ENCODE measurements at regions not wholly inside any gene's neighbourhood (a gene's known extent, or its start where the extent isn't known, plus 50 kb on each side); places are given as distances from the start of the nearest gene placed in this dataset.

DNA sequence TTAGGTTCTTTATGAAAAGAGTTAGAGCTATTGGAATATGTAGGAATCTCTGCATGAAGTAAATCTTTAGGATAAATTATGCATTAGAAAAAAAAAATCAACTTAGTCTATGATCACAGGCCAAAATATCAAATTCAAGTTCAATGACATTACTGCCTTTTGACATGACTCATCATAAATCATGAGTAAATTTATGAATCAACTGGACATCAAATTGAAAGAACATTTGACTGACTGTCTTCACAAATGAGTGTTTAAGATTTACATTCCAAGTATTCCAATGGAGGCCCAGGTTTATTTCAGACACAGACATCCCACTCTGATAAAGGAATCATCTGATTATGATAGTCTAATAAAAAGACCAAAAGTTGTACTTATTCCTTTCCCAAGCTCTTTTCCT, 192.8 kb upstream of the TTC14 start:
- Histone ChIP-seq H3K4me1 (ENCODE audit: control insufficient read depth in 1 of 2, insufficient read depth in 2 of 2, low read length in 2 of 2) (no peaks in the 10 kb centered on the region), H2AFZ (ENCODE audit: insufficient read depth, low read length, poor library complexity) (no peak overlapping the region), H3K4me2 (ENCODE audit: low read length) (no peak overlapping the region), H4K12ac (ENCODE audit: low read depth, low read length) (no peak overlapping the region), H3K23ac (ENCODE audit: low read length) (no peak overlapping the region), H3K9ac (ENCODE audit: low read length) (no peak overlapping the region), H3K79me1 (ENCODE audit: low read length) (no peaks in the 10 kb centered on the region), H3K9me3 (ENCODE audit: insufficient read depth, low read depth, low read length) (no peaks in the 10 kb centered on the region), H4K8ac (ENCODE audit: low read depth, low read length) (no peak overlapping the region), H3K4ac (ENCODE audit: low read depth, low read length) (no peak overlapping the region), H3K18ac (ENCODE audit: low read length) (no peak overlapping the region), H2BK5ac (ENCODE audit: low read depth, low read length, poor library complexity) (no peak overlapping the region), H2BK120ac (ENCODE audit: insufficient read depth, low read length, poor library complexity) (no peak overlapping the region), H3K14ac (ENCODE audit: low read length) (no peak overlapping the region), H2AK5ac (ENCODE audit: low read length) (no peak overlapping the region), H3K4me3 (ENCODE audit: low read depth, low read length) (no peak overlapping the region), H3K36me3 (ENCODE audit: control insufficient read depth in 1 of 2, insufficient read depth in 2 of 2, low read length in 2 of 2) (no peaks in the 10 kb centered on the region), H4K91ac (ENCODE audit: low read depth, low read length) (no peak overlapping the region), H3K27me3 (ENCODE audit: insufficient read depth, low read length) (no peaks in the 10 kb centered on the region), H3K79me2 (ENCODE audit: control insufficient read depth, insufficient read depth, low read length, poor library complexity) (no peaks in the 10 kb centered on the region), H3K27ac (ENCODE audit: low read depth, low read length) (no peak overlapping the region), H2BK12ac (ENCODE audit: low read length) (no peak overlapping the region)
- no peak for DNase-seq

DNA sequence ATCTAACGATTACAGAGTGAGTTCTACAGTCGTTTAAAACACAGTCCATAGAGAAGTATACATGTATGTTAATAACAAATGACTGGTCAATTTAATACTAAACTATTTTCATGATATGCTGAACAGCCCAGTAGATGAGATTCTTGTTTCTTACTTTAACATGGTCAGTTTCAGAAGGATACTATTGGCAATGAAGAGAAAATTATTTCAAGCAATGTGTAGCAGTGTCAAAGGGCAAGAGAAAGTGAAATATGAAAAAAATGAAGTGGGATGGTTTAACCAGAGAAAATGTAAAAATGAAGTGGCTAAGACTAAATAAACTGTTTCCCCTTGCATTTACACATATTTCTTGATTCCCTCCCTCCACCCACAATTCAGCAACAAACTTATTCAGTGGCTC, 192.1 kb upstream of the TTC14 start:
- Histone ChIP-seq H3K14ac (ENCODE audit: low read length) (no peak overlapping the region), H4K91ac (ENCODE audit: low read depth, low read length) (no peak overlapping the region), H3K23ac (ENCODE audit: low read length) (no peak overlapping the region), H3K4me1 (ENCODE audit: control insufficient read depth in 1 of 2, insufficient read depth in 2 of 2, low read length in 2 of 2) (no peaks in the 10 kb centered on the region), H3K4ac (ENCODE audit: low read depth, low read length) (no peak overlapping the region), H2BK5ac (ENCODE audit: low read depth, low read length, poor library complexity) (no peak overlapping the region), H3K4me3 (ENCODE audit: low read depth, low read length) (no peak overlapping the region), H3K18ac (ENCODE audit: low read length) (no peak overlapping the region), H3K79me1 (ENCODE audit: low read length) (no peaks in the 10 kb centered on the region), H3K27me3 (ENCODE audit: insufficient read depth, low read length) (no peaks in the 10 kb centered on the region), H3K36me3 (ENCODE audit: control insufficient read depth in 1 of 2, insufficient read depth in 2 of 2, low read length in 2 of 2) (no peaks in the 10 kb centered on the region), H4K8ac (ENCODE audit: low read depth, low read length) (no peak overlapping the region), H3K27ac (ENCODE audit: low read depth, low read length) (no peak overlapping the region), H2BK120ac (ENCODE audit: insufficient read depth, low read length, poor library complexity) (no peak overlapping the region), H3K9ac (ENCODE audit: low read length) (no peak overlapping the region), H2AFZ (ENCODE audit: insufficient read depth, low read length, poor library complexity) (no peak overlapping the region), H3K79me2 (ENCODE audit: control insufficient read depth, insufficient read depth, low read length, poor library complexity) (no peaks in the 10 kb centered on the region), H4K12ac (ENCODE audit: low read depth, low read length) (no peak overlapping the region), H2BK12ac (ENCODE audit: low read length) (no peak overlapping the region), H3K4me2 (ENCODE audit: low read length) (no peak overlapping the region), H2AK5ac (ENCODE audit: low read length) (no peak overlapping the region), H3K9me3 (ENCODE audit: insufficient read depth, low read depth, low read length) (no peaks in the 10 kb centered on the region)
- WGBS (ENCODE audit: extremely low coverage, insufficient coverage, insufficient read length) = no CpG with 5 or more reads among the region's 2 CpGs
- DNase-seq = no peak

DNA sequence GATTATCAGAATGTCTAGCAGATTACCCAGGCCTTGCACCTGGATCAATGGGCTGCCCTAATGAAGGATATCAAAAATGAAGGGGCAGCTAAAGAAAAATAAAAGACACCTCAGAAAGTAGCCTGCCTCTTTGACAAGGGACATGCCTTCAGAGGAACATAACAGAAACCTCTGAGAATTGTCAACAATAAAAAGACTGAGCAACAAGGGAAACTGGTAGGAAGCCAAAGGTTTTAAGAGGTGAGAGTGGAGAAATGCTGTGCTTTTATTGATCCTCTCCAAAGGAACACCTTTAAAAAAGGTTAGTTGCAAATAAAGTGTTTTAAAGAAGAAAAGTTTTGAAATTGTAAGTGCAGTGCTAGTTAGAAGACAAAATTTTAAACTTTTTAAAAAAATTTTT, 187.8 kb upstream of the TTC14 start:
- Histone ChIP-seq H3K27ac (ENCODE audit: low read depth, low read length) (no peak overlapping the region), H4K12ac (ENCODE audit: low read depth, low read length) (no peak overlapping the region), H3K4me2 (ENCODE audit: low read length) (no peak overlapping the region), H3K9me3 (ENCODE audit: insufficient read depth, low read depth, low read length) (no peaks in the 10 kb centered on the region), H3K14ac (ENCODE audit: low read length) (no peak overlapping the region), H3K18ac (ENCODE audit: low read length) (no peak overlapping the region), H3K79me1 (ENCODE audit: low read length) (no peaks in the 10 kb centered on the region), H2BK12ac (ENCODE audit: low read length) (no peak overlapping the region), H2BK5ac (ENCODE audit: low read depth, low read length, poor library complexity) (no peak overlapping the region), H2AFZ (ENCODE audit: insufficient read depth, low read length, poor library complexity) (no peak overlapping the region), H2AK5ac (ENCODE audit: low read length) (no peak overlapping the region), H3K4me3 (ENCODE audit: low read depth, low read length) (no peak overlapping the region), H4K91ac (ENCODE audit: low read depth, low read length) (no peak overlapping the region), H2BK120ac (ENCODE audit: insufficient read depth, low read length, poor library complexity) (no peak overlapping the region), H3K23ac (ENCODE audit: low read length) (no peak overlapping the region), H3K9ac (ENCODE audit: low read length) (no peak overlapping the region), H3K4me1 (ENCODE audit: control insufficient read depth in 1 of 2, insufficient read depth in 2 of 2, low read length in 2 of 2) (no peaks in the 10 kb centered on the region), H4K8ac (ENCODE audit: low read depth, low read length) (no peak overlapping the region), H3K36me3 (ENCODE audit: control insufficient read depth in 1 of 2, insufficient read depth in 2 of 2, low read length in 2 of 2) (no peaks in the 10 kb centered on the region), H3K4ac (ENCODE audit: low read depth, low read length) (no peak overlapping the region), H3K79me2 (ENCODE audit: control insufficient read depth, insufficient read depth, low read length, poor library complexity) (no peaks in the 10 kb centered on the region), H3K27me3 (ENCODE audit: insufficient read depth, low read length) (no peaks in the 10 kb centered on the region)
- DNase-seq = no peak

DNA sequence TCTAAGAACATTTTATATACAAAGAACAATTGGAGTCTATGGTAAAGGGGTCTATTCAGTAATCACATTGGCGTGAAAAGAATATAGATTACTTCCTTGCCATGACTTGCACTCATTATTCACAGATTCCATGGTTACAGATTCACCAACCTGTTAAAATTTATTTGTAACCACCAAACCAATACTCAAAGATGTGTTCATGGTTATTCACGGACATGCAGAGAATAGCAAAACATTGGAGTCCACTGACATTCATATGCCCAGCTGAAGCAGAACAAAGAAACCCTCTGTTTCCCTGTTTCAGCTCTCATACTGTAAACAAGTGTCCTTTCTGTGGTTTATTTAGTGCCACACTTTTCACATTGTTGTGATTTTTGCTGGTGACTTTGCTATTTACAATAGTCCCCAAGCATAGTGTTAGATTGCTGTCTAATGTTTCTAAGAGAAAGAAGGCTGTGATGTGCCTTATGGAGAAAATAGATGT, 185.8 kb upstream of the TTC14 start:
- no peak overlapping the region for H2BK120ac ChIP-seq (ENCODE audit: insufficient read depth, low read length, poor library complexity)

DNA sequence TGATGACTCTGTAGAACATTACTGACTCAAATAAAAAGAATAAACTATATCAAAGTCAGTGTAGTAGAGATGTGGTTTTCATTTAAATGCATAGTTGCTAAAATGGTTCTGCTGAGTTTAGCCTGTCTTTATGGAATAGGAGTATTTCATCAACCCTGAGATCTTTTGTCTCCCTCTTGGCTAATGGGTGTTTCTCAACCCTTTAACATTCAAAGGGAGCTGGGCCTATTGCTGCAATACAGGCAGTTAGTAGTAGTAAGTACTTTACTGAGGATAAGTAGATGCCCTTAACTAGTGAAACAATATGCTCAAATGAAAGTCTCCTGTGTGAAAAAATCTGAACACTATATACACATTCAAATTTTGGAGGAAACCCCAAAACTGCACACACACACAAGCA, 184.7 kb upstream of the TTC14 start:
- Histone ChIP-seq H4K12ac (ENCODE audit: low read depth, low read length) (no peak overlapping the region), H4K91ac (ENCODE audit: low read depth, low read length) (no peak overlapping the region), H3K4me1 (ENCODE audit: control insufficient read depth in 1 of 2, insufficient read depth in 2 of 2, low read length in 2 of 2) (no peaks in the 10 kb centered on the region), H2BK12ac (ENCODE audit: low read length) (no peak overlapping the region), H3K9me3 (ENCODE audit: insufficient read depth, low read depth, low read length) (no peaks in the 10 kb centered on the region), H4K8ac (ENCODE audit: low read depth, low read length) (no peak overlapping the region), H3K4me3 (ENCODE audit: low read depth, low read length) (no peak overlapping the region), H3K4ac (ENCODE audit: low read depth, low read length) (no peak overlapping the region), H2AK5ac (ENCODE audit: low read length) (no peak overlapping the region), H3K4me2 (ENCODE audit: low read length) (no peak overlapping the region), H2BK120ac (ENCODE audit: insufficient read depth, low read length, poor library complexity) (no peak overlapping the region), H3K79me2 (ENCODE audit: control insufficient read depth, insufficient read depth, low read length, poor library complexity) (no peaks in the 10 kb centered on the region), H3K27me3 (ENCODE audit: insufficient read depth, low read length) (no peaks in the 10 kb centered on the region), H3K9ac (ENCODE audit: low read length) (no peak overlapping the region), H3K14ac (ENCODE audit: low read length) (no peak overlapping the region), H3K27ac (ENCODE audit: low read depth, low read length) (no peak overlapping the region), H3K36me3 (ENCODE audit: control insufficient read depth in 1 of 2, insufficient read depth in 2 of 2, low read length in 2 of 2) (no peaks in the 10 kb centered on the region), H3K18ac (ENCODE audit: low read length) (no peak overlapping the region), H2AFZ (ENCODE audit: insufficient read depth, low read length, poor library complexity) (no peak overlapping the region), H3K79me1 (ENCODE audit: low read length) (no peaks in the 10 kb centered on the region), H3K23ac (ENCODE audit: low read length) (no peak overlapping the region), H2BK5ac (ENCODE audit: low read depth, low read length, poor library complexity) (no peak overlapping the region)
- DNase-seq = no peak

More for the DNA sequence above, 185.8 kb upstream of the TTC14 start:
- no peak overlapping the region for H2BK5ac ChIP-seq (ENCODE audit: low read depth, low read length, poor library complexity)
- no peak for DNase-seq
- H2AFZ ChIP-seq (ENCODE audit: insufficient read depth, low read length, poor library complexity) = no peak overlapping the region
- no peak overlapping the region for H3K23ac ChIP-seq (ENCODE audit: low read length)
- H4K8ac ChIP-seq (ENCODE audit: low read depth, low read length) = no peak overlapping the region
- no peak overlapping the region for H3K4me3 ChIP-seq (ENCODE audit: low read depth, low read length)
- no peak overlapping the region for H3K4me2 ChIP-seq (ENCODE audit: low read length)
- H2BK12ac ChIP-seq (ENCODE audit: low read length) = no peak overlapping the region
- no peaks in the 10 kb centered on the region for H3K79me1 ChIP-seq (ENCODE audit: low read length)
- no peak overlapping the region for H2AK5ac ChIP-seq (ENCODE audit: low read length)
- H3K79me2 ChIP-seq (ENCODE audit: control insufficient read depth, insufficient read depth, low read length, poor library complexity) = no peaks in the 10 kb centered on the region
- no peaks in the 10 kb centered on the region for H3K27me3 ChIP-seq (ENCODE audit: insufficient read depth, low read length)
- no peaks in the 10 kb centered on the region for H3K4me1 ChIP-seq (ENCODE audit: control insufficient read depth in 1 of 2, insufficient read depth in 2 of 2, low read length in 2 of 2)
- H4K12ac ChIP-seq (ENCODE audit: low read depth, low read length) = no peak overlapping the region
- no peak overlapping the region for H3K9ac ChIP-seq (ENCODE audit: low read length)
- no peak overlapping the region for H3K18ac ChIP-seq (ENCODE audit: low read length)
- H3K9me3 ChIP-seq (ENCODE audit: insufficient read depth, low read depth, low read length) = no peaks in the 10 kb centered on the region
- WGBS (ENCODE audit: extremely low coverage, insufficient coverage, insufficient read length) = no CpG with 5 or more reads among the region's 2 CpGs
- H4K91ac ChIP-seq (ENCODE audit: low read depth, low read length) = no peak overlapping the region
- H3K14ac ChIP-seq (ENCODE audit: low read length) = no peak overlapping the region
- no peak overlapping the region for H3K4ac ChIP-seq (ENCODE audit: low read depth, low read length)
- no peak overlapping the region for H3K27ac ChIP-seq (ENCODE audit: low read depth, low read length)
- no peaks in the 10 kb centered on the region for H3K36me3 ChIP-seq (ENCODE audit: control insufficient read depth in 1 of 2, insufficient read depth in 2 of 2, low read length in 2 of 2)

All from trophoblast cell (in vitro differentiated cells and primary cell).